Activated naive CD4-positive, alpha-beta T cell (primary cell): ENCODE measurements at regions not wholly inside any gene's neighbourhood (a gene's known extent, or its start where the extent isn't known, plus 50 kb on each side); places are given as distances from the start of the nearest gene placed in this dataset.
"Not testable (repeated sequence)": the region's sequence is repeated elsewhere in the genome, so short reads cannot be mapped to it uniquely, and the experiment has no call there.

Source experiments
- DNase-seq, 4 experiments: peaks; one replicate each; lab custom pipeline; 2025; lab: John Stamatoyannopoulos, UW

DNA sequence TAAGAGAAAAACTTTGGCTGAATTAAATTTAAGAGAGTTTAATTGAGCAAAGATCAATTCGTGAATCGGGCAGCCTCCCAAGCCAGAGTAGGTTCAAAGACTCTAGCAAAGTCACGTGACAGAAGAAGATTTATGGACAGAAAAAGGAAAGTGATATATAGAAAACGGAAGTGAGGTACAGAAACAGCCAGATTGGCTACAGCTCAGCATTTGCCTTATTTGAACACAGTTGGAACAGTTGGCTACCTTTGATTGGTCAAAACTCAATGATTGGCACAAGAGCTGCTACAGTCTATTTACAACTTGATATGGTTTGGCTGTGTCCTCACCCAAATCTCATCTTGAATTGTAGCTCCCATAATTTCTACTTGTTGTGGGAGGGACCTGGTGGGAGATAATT is 102.6 kb downstream of the PLG start:
- no peak for DNase-seq

DNA sequence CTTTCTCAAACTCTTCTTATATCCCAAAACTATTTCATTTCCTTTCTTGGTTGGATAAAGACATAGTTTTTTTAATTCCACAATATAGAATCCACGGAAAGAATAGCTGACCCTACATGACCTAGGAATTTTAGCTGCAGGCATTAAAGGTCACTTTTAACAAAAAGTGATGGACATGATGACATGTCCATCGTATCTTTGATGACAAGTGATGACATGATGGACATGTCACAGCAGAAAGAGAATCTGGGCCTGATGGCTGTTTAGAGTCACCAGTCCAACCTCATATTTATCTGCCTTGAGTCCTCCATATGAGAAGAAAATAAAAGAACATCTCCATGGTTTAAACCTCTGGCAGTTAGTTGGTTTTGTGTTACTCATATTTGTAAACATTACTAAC is 106.2 kb downstream of the PLG start:
- DNase-seq = no peak

DNA sequence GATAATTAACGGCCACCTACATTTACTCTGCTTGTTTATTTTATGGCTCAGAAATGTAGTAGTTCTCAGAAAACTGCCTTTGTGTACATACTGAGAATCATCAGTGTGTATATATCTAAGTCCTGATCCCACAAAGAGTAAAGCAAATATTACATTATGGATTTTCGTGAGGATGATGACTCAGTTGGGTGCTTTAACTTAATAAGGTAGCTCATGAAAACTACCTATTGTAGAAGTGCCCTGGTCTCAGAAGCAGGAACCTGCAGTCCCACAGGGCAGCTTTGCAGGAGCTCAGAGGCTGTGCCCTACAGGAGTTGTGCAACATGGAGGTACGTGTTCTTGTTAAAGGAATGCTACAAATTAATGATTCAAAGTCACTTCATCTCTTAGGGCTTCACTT is 108.2 kb downstream of the PLG start:
- no peak for DNase-seq

DNA sequence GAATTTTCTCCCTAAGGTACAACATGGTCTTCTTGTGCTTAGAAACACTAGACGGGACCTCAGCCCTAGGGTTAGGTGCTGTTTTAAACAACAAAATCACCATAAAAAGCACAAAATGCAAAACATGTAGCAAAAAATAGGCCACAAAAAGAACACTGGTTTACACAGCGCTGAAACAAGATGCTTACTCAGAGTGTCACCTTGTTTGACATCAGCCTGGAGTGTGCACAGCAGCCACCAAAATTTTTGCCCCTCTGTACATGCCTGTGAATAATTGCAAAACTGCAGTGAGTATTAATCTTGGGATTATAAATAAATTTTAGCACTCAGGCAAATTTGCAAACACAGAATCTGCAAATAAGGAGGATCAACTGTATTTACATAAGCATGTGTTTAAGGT is 110.1 kb downstream of the PLG start:
- DNase-seq = no peak

DNA sequence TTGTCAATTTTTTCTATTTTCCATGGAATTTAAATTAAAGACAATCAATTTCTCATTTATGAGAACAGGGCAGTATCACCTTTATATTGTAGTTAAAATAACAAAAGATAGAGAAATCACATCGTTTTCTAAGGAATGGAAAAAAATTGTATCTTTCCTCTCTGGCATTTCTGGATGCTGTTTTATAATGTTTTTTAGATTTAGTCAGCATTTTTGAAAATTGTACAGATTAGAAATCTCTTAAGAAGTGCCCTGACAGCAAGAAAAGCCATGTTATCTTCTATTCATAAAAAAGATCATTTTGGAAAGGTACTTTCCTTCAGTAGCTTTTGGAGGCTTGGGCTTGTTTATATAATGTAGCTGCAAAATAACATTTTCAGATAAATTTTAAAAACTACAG is 116.9 kb downstream of the PLG start:
- no peak for DNase-seq

DNA sequence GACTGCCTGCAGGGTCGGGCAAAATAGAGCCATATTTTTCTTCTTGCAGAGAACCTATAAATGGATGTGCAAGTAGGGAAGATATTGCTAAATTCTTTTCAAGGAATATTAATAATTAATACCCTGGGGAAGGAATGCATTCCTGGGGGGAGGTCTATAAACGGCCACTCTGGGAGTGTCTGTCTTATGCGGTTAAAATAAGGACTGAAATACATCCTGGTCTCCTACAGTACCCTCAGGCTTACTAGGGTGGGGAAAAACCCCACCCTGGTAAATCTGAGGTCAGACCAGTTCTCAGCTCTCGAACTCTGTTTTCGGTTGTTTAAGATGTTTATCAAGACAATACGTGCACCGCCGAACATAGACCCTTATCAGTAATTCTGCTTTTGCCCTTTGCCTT is 118.6 kb downstream of the PLG start:
- not testable (repeated sequence) for DNase-seq

DNA sequence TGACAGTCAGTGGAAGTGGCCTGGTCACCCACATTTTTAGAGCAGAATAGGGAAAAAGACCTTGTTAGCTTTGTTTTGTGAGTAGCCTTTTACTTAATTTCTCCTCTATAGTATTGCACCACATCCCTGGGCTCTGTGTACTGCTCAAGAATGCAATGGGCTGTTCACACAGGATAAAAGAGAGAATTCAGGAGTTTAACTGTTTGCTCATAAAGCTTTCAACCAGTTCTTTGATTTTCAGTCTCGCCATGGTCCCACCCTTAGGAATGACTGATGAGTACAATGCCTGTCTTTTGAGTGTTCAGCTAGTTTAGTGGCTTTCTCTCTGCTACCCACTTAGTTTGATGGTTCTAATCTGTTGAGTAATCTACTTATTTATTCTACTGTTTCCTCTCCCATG is 129.7 kb downstream of the PLG start:
- no peak for DNase-seq

DNA sequence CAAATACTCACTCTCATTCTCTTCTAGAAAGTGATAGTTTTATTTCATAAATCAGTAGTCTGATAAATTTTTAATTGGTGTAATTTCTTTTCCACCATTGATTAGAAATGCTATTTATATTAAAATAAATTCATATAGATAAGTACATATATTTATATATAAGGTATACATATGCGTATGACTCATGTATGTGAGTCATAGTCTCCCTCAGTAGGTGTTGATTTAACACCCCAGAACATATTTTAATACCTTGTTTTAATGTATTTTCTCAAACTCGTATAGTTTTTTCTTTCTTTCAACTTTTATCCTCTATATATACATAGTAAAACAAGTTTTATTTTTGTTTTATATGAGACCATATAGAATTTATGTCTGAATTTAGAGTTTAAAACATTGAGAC is 130.4 kb downstream of the PLG start:
- no peak for DNase-seq

DNA sequence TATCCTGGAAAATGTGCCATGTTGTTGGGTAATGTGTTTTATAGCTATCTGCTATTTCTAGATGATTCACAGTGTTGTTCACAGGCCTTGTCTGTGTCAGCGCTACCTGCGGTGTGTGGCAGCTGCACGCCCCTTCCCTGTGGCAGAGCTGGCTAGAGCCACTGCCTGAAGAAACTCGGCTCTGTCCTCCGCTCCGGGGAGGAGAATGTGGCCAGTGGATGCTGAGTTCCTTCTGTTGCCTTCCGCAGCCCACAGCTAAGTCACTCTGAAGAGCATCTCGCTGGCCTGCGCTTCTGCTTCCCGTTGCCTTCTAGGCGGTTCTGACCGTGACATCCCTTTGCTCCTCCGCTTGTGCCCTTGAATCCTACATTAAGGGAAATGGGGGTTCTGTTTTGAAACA is 135.1 kb downstream of the PLG start:
- no peak for DNase-seq

DNA sequence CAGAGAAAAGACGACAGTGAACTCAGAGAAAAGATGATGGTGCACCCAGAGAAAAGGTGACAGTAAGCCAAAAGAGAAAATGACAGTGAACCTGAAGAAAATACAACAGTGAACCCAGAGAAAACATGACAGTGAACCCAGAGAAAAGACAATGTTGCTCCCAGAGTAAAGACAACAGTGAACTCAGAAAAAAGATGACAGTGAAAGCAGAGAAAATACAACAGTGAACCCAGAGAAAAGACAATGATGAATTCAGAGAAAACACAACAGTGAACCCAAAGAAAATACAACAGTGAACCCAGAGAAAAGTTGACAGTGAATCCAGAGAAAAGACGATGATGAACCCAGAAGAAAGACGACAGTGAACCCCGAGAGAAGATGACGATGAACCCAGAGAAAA is 140.5 kb upstream of the MAP3K4 start:
- DNase-seq = no peak

DNA sequence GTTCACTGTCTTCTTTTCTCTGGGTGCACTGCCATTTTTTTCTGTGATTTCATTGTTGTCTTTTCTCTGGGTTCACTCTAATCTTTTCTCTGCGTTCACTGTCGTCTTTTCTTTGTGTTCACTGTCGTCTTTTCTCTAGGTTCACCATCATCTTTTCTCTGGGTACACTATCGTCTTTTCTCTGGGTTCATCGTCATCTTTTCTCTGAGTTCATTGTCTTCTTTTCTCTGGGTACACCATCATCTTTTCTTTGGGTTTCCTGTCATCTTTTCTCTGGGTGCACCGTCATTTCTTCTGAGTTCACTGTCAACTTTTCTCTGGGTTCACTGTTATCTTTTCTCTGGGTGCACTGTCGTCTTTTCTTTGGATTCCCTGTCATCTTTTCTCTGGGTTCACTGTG is 137.6 kb upstream of the MAP3K4 start:
- no peak for DNase-seq

DNA sequence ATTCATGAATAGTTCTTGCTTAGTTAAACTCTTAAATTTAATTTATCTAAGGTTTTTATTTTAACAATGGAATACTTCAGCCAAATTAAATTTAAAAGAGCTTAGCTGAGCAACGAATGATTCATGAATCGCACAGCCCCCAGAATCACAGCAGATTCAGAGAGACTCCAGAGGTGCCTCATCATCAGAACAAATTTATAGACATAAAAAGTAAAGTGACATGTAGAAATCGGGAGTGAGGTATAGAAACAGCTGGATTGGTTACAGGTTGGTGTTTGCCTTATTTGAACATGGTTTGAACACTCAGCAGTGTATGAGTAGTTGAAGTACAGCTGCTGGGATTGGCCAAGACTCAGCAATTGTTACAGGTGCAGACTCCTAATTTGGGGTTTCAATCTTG is 132.7 kb upstream of the MAP3K4 start:
- DNase-seq = no peak

DNA sequence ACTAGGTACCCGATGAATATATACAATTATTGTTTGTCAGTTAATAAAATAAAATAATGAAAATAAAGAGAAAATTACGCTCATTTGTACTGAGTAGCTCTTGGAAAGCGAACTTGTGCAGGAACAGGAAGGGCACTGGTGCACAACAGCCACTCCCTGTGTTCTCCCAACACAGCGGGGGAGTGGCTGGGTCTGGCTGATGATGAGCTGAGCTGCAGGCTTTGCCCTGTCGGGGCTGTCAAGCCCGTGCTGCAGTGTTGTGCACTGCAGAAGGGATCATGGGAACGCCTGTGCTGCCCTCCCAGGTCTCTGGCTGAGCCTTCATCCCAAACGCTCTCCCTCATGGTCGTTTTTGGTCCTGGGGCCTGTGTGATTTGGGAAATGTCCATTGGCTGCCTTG is 131.7 kb upstream of the MAP3K4 start:
- DNase-seq = no peak

DNA sequence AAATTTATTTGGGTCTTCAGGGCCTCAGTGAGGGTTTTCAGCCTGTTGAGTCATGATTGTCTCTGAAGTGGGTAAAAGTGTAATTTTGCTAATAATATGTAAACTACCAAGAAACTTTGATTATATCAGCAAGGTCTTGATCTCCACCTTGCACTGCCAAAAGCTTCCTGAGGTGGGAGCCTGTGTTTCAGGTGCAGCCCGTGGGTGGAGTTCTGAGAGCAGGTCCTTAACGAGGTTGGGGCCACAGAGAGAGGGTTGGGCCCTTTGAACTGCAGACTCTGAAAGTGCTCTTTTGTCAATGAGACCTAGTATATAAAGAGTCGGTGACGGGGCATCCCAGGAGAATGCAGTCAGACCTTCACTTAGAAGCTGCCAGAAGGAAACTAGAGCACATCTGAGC is 129.7 kb upstream of the MAP3K4 start:
- DNase-seq = no peak

DNA sequence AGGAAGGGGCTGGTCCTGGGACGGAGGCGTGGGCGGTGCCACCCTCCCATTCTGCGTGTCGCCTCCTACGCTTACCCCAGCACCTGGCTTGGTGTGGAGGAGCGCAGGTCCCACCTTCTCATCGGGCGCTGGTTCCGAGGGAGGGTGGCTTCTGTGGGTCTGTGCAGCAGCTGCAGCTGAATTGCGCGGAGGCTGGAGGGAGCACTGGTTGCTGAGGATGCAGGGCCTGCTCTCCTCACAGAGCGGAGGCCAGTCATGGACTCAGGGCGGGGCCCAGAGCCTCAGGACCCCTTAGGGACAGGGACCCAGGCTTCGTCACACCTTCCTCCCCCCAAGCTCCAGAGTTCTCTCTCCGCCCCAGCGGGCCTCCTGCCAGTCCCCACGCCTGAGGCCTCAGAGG is 127.8 kb upstream of the MAP3K4 start:
- no peak for DNase-seq

DNA sequence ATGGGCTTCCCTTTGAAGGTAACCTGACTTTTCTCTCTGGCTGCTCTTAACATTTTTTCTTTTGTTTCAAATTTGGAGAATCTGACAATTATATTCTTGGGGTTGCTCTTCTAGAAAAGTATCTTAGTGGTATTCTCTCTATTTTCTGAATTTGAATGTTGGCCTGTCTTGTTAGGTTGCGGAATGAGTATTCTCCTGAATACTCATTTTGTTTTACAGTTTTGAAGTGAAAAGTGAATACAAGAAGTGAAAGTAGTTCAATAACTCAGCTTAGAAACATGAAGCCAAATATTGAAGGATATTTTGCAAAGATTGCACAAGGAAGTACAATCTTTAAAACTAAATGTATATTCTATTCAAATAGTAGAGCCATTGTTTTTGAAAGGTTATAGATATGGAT is 120.2 kb upstream of the MAP3K4 start:
- DNase-seq = no peak

DNA sequence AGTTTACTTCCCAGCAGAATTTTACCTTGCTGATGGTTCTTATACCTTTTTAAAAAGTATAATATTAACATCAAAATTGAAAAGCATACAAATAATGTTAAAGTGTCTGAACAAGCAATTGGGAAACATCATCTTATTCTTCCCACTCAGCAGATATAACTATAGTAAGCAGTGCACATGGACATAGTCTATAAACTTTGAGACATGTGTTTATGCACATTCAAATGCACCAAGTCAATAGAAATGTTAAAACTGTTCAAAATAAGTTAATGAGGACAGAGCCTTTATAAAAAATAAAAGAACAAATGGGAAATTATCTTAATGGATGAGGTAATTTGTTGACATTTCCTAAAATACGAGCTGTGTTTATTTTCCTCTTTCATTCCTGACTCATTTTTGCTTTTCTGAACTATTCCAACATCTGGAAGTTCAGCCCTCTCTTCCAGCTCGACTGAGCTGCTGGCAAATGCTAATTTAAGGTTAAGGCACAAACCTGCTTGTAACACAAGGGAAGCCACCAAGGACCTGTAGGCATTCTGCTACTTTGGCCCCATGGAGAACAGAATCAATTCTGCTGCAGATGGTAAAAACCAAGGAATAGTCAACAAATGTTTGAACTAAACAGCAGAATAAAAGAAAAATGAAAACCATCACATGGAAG is 110.3 kb upstream of the MAP3K4 start:
- no peak for DNase-seq

DNA sequence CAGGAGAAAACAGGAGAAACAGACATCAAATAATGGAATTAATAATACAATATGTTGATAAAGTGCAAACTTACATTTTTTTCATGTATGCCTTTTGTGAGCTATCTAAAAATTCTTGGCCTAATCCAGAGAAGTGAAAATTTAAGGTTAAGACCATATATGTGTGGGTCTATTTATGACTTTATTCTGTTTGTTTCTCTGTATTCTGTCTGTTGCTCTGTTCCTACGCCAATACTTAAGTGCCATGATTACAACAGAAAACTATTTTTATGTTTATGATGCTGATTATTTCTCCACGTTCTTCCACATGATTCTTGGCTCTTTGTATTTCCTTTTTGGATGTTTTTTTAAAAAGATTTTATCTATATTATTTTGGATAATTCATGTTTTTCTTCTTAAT is 109.6 kb upstream of the MAP3K4 start:
- no peak for DNase-seq

DNA sequence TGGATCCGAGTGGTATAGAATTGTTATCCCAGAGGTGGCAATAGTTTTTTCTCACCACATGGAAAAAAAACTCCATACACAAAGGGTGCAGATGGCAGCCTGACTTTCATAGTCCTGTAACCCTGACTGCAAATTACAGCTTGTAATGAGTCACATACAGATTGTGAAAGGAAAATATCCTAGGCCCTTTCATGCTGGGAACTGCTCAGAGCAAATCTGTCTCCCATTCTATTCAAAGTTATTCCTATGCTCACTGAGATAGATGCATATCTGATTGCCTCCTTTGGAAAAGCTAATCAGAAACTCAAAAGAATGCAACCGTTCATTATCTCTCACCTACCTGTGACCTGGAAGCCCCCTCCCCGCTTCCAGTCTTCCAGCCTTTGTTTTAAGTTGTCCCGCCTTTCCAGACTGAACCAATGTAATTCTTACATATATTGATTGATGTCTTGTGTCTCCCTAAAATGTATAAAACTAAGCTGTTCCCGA is 108.7 kb upstream of the MAP3K4 start:
- no peak for DNase-seq

DNA sequence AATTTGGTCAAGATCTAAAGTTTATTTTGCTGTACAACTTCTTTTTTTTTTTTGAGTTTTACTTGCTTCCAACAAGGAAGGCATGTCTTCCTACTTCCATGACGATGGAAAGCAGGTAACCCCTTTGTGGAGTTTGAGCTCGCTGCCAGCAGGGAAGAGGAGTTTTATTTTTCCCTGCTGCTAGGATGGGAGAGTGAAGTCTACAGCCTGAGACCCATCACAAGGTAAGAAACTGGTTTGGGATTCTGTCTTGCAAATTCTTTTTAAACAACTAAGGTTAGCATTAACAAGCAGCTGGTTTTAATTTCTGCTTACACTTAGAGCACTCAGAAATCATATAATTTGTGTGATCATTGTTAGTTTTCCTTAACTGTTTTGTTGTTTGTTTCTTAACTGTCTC is 108.0 kb upstream of the MAP3K4 start:
- no peak for DNase-seq

DNA sequence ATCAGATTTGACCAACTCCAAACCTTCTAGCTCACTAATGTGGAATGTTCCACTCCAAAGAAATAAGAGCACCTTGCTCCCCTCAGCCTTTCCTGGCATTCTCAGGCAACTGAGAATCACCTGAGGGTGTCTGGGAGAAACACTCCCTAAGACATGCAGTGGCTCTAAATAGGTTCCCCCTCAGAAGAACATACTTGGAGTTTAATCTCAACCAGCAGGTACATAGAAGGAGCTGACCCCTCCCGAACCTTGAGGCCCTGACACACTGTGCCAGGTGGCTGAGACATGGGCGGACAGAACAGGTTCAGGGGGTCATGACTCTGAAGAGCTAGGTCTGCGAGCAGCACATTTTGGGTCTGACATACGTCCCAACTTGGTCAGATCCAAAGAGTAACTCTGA is 107.6 kb upstream of the MAP3K4 start:
- no peak for DNase-seq

DNA sequence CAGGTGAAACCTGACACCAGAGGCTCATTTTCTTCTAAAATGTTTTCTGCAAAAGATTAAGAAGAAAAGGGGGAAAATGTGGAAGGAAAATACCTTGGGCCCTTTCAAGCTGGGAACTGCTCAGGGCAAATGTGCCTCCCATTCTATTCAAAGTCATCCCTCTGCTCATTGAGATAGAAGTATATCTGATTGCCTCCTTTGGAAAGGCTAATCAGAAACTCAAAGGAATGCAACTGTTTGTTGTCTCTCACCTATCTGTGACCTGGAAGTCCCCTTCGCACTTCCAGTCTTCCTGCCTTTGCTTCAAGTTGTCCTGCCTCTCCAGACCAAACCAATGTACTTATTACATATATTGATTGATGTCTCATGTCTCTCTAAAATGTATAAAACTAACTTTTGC is 102.4 kb upstream of the MAP3K4 start:
- not testable (repeated sequence) for DNase-seq

DNA sequence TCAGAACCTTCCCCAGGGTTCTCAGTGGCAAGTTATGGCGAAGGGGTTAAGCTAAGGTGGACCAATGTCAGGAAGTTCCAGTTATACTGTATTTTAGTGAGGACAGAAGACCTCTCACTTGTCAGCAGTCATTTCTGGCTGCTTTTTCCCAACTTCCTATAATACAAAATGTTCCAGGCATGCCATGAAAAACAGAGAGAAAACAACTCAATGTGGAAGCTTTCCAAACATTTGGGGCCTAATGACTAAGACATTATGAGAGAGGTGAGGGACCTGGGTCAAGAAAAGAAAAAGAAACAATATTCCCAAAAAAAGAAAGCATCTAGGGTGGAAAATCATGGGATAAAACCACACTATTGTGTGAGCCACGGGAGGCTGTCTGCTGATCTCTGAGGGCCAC is 99.9 kb upstream of the MAP3K4 start:
- DNase-seq = no peak

DNA sequence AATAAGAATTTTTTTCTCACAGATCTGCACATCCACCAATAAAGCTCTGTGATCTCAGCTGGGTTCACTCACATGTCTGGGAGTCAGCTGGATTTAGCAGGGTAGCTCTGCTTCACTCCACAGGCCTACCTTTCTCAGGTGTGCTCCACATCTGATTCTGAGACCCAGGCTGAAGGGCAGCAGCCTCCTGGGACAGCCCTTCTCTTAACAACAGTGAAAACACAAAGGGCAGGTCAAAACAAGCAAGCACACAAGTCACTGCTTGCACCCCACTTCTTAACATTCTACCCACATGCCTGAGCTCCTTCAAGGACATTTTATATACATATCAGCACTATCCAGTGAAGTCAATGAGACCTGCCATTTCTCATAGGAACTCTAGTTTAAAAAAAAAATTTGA is 96.0 kb upstream of the MAP3K4 start:
- no peak for DNase-seq
